Erythroblast (primary cell): ENCODE measurements at regions not wholly inside any gene's neighbourhood (a gene's known extent, or its start where the extent isn't known, plus 50 kb on each side); places are given as distances from the start of the nearest gene placed in this dataset.
"Not testable (repeated sequence)": the region's sequence is repeated elsewhere in the genome, so short reads cannot be mapped to it uniquely, and the experiment has no call there.

Source experiments
- GATA1 ChIP-seq: IDR thresholded peaks from 2 replicates; pipeline ENCODE4 v1.6.1; 2011; ENCODE audit warnings: low read depth, mild to moderate bottlenecking, control low read depth, low read length, moderate library complexity
- POLR2A ChIP-seq: IDR thresholded peaks from 2 replicates; pipeline ENCODE4 v1.6.1; 2011; ENCODE audit warnings: mild to moderate bottlenecking, low read length

DNA sequence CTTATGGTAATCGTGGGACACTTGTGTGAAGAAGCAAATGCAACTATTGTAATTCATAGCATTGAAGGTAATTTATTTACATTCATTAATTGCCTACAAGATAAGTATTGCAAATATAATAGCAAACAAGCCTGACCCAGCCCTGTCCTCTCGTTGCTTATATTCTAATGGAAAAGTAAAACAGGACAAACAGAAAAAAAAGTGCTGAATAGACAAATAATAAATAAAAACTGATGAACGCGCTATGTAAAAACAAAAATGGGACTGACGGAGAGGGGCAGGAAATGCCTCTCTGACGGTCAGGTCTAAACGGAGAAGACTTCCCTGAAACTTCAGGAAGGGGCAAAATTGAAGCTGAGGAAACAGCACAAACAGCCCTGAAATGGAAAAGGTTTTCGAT lies 284.9 kb upstream of the FRG1 start:
- TF ChIP-seq POLR2A, GATA1: not testable (repeated sequence)
